ENCODE measurements at regions not wholly inside any gene's neighbourhood (a gene's known extent, or its start where the extent isn't known, plus 50 kb on each side); places are given as distances from the start of the nearest gene placed in this dataset.

DNA sequence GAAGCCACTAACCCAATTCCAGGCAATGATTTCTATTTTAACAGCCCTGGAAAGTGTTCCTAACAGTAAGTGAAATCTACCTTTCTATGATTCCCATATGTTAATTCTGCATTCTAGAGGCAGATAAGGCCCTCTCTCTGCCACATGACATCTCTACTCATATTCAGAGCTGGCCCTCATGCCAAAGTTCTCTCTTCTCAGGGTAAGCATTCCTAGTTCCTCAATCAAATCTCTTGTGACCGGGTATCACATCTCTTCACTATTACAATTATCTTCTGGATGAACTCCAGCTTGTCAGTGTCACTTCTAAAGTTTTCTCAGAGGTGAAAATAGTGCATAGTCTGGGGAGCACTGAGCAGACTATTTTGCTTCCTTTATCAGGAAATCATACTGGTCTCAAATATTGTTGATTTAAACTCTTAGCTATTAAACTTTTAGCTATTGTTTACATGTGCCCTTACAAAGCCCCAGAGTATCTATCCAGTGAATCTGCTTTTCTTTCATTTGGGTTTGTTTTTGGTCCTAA, 66.4 kb upstream of the TNFSF18 start:
- H2BK12ac ChIP-seq (ENCODE audit: insufficient read length, low read depth, low read length), result no peak overlapping the region
- H4K5ac ChIP-seq (ENCODE audit: insufficient read length, low read depth, low read length), result no peak overlapping the region
- Mint-ChIP-seq H3K9me3 (no peaks in the 10 kb centered on the region), H3K36me3 (ENCODE audit: insufficient read depth in 1 of 3, low read depth in 3 of 3) (no peaks in the 10 kb centered on the region), H3K27ac (no peak overlapping the region), H3K27me3 (ENCODE audit: low read depth) (no peaks in the 10 kb centered on the region), H3K4me3 (no peak overlapping the region), H3K4me1 (peaks cover 0 to under 1% of the 10 kb centered on the region in 2 experiments; a peak in 1 of 4 replicates)
- no peak for DNase-seq
- H4K8ac ChIP-seq (replicated peaks; ENCODE audit: insufficient read length, low read depth, low read length), result no peak overlapping the region
- no peaks in the 10 kb centered on the region for H3K79me2 ChIP-seq (ENCODE audit: insufficient read depth, low read length)
- H3K23me2 ChIP-seq (ENCODE audit: insufficient read length, low read depth, low read length, poor library complexity, severe bottlenecking), result no peaks in the 10 kb centered on the region
- H3K9ac ChIP-seq (ENCODE audit: extremely low read depth, insufficient read length, low read length), result no peak overlapping the region
- no peaks in the 10 kb centered on the region for H3K79me1 ChIP-seq (ENCODE audit: insufficient read depth, low read depth, low read length, poor library complexity, severe bottlenecking)
- H3K4me1 ChIP-seq (ENCODE audit: insufficient read depth, low read length), result no peaks in the 10 kb centered on the region
- H3K4me2 ChIP-seq (ENCODE audit: insufficient read depth, insufficient read length, low read length), result no peak overlapping the region
- no peak overlapping the region for H4K91ac ChIP-seq (ENCODE audit: insufficient read length, low read depth, low read length)
- no CpG with 5 or more reads among the region's 1 CpG for WGBS (ENCODE audit: extremely low coverage, insufficient read length, low lambda C conversion rate)
- H3K27me3 ChIP-seq (ENCODE audit: insufficient read depth, low read length), result no peaks in the 10 kb centered on the region
- H3K14ac ChIP-seq (ENCODE audit: insufficient read depth, low read length), result no peak overlapping the region
- no peak overlapping the region for H3K18ac ChIP-seq (ENCODE audit: insufficient read length, low read depth, low read length)
- no peak overlapping the region for H3K23ac ChIP-seq (ENCODE audit: insufficient read length, low read depth, low read length)
- TF ChIP-seq, protein P1, sequence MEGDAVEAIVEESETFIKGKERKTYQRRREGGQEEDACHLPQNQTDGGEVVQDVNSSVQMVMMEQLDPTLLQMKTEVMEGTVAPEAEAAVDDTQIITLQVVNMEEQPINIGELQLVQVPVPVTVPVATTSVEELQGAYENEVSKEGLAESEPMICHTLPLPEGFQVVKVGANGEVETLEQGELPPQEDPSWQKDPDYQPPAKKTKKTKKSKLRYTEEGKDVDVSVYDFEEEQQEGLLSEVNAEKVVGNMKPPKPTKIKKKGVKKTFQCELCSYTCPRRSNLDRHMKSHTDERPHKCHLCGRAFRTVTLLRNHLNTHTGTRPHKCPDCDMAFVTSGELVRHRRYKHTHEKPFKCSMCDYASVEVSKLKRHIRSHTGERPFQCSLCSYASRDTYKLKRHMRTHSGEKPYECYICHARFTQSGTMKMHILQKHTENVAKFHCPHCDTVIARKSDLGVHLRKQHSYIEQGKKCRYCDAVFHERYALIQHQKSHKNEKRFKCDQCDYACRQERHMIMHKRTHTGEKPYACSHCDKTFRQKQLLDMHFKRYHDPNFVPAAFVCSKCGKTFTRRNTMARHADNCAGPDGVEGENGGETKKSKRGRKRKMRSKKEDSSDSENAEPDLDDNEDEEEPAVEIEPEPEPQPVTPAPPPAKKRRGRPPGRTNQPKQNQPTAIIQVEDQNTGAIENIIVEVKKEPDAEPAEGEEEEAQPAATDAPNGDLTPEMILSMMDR (conservative IDR thresholded peaks at IDR 0.05), result no peak
- H2BK120ac ChIP-seq (ENCODE audit: low read depth, low read length, poor library complexity, severe bottlenecking), result no peak overlapping the region
- H2AFZ ChIP-seq (ENCODE audit: low read length), result no peak overlapping the region
- H3K27ac ChIP-seq (ENCODE audit: insufficient read length, low read depth, low read length), result no peak overlapping the region
- H4K20me1 ChIP-seq (ENCODE audit: control insufficient read depth, insufficient read depth, insufficient read length), result no peaks in the 10 kb centered on the region
- no peak overlapping the region for H2AK5ac ChIP-seq (ENCODE audit: insufficient read length, low read length)
- H2BK5ac ChIP-seq (ENCODE audit: insufficient read length, low read length), result no peak overlapping the region
- H3T11ph ChIP-seq (ENCODE audit: low read length), result no peak overlapping the region
- H3K56ac ChIP-seq (ENCODE audit: insufficient read length, low read depth, low read length), result no peak overlapping the region
- no peak overlapping the region for H2BK15ac ChIP-seq (ENCODE audit: low read depth, low read length)
- H3K9me3 ChIP-seq (ENCODE audit: control insufficient read depth, low read depth, low read length), result no peaks in the 10 kb centered on the region
- no peak overlapping the region for H3K4ac ChIP-seq (ENCODE audit: low read depth, low read length)
- H2BK20ac ChIP-seq (ENCODE audit: low read depth, low read length, poor library complexity, severe bottlenecking), result no peak overlapping the region

Data from H9 (cell line).